ENCODE measurements at regions not wholly inside any gene's neighbourhood (a gene's known extent, or its start where the extent isn't known, plus 50 kb on each side); places are given as distances from the start of the nearest gene placed in this dataset.

GRCh38 chr7:68276725-68277124 is 1280.1 kb downstream of the TYW1 start:
- Histone ChIP-seq H3K9me3 (peaks cover 0 to 23% (median 6%) of the 10 kb centered on the region in 4 donors), H3K27ac (no peak overlapping the region), H3K4me3 (no peak overlapping the region), H3K27me3 (no peaks in the 10 kb centered on the region), H3K4me1 (no peaks in the 10 kb centered on the region), H3K36me3 (no peaks in the 10 kb centered on the region)
- intact Hi-C loops (cut with DNase I; ENCODE audit: low total_unique reads): no loop called here
- TF ChIP-seq POLR2A (IDR thresholded peaks at IDR 0.05) (no peak), EP300 (IDR thresholded peaks at IDR 0.05) (no peak), POLR2AphosphoS5 (IDR thresholded peaks at IDR 0.05) (no peak), CTCF (IDR thresholded peaks at IDR 0.05) (no peak)
- 54 to 71% (median 65%) methylated on average over 7 of the region's 7 CpGs for WGBS, 5 donors
- no peak for DNase-seq

- no peaks in the 10 kb centered on the region for H3K4me1 ChIP-seq
- no peak for DNase-seq
- no peaks in the 10 kb centered on the region for H3K36me3 ChIP-seq
- 47 to 63% (median 57%) methylated on average over 5 to 10 of the region's 10 CpGs for WGBS, 5 donors
- no peak overlapping the region for H3K4me3 ChIP-seq
- no peaks in the 10 kb centered on the region for H3K27me3 ChIP-seq
- peaks cover 0 to 23% (median 6%) of the 10 kb centered on the region in 4 donors for H3K9me3 ChIP-seq
- TF ChIP-seq CTCF (IDR thresholded peaks at IDR 0.05): no peak
- no peak for TF ChIP-seq POLR2AphosphoS5 (IDR thresholded peaks at IDR 0.05)
- no peak for TF ChIP-seq POLR2A (IDR thresholded peaks at IDR 0.05)
- no peak for TF ChIP-seq EP300 (IDR thresholded peaks at IDR 0.05)
- no peak overlapping the region for H3K27ac ChIP-seq
- intact Hi-C loops (cut with DNase I; ENCODE audit: low total_unique reads): no loop called here
These were observed 1283.3 kb downstream of the TYW1 start for GRCh38 chr7:68279827-68280400.

- WGBS, 5 donors: 60 to 87% (median 71%) methylated on average over 3 of the region's 3 CpGs
- TF ChIP-seq EP300 (IDR thresholded peaks at IDR 0.05) (no peak), POLR2AphosphoS5 (IDR thresholded peaks at IDR 0.05) (no peak), POLR2A (IDR thresholded peaks at IDR 0.05) (no peak), CTCF (IDR thresholded peaks at IDR 0.05) (no peak)
These were observed 1284.3 kb downstream of the TYW1 start for GRCh38 chr7:68280931-68281330.

GRCh38 chr7:68288144-68288593 is 1291.5 kb downstream of the TYW1 start:
- H3K9me3 ChIP-seq: peaks cover 0 to 12% (median 5%) of the 10 kb centered on the region in 4 donors
- 47 to 79% (median 66%) methylated on average over 4 of the region's 4 CpGs for WGBS, 5 donors
- H3K36me3 ChIP-seq: no peaks in the 10 kb centered on the region
- no peak overlapping the region for H3K4me3 ChIP-seq
- TF ChIP-seq EP300 (IDR thresholded peaks at IDR 0.05) (no peak), POLR2A (IDR thresholded peaks at IDR 0.05) (no peak), CTCF (IDR thresholded peaks at IDR 0.05) (no peak), POLR2AphosphoS5 (IDR thresholded peaks at IDR 0.05) (no peak)
- no peaks in the 10 kb centered on the region for H3K4me1 ChIP-seq
- intact Hi-C loops (cut with DNase I; ENCODE audit: low total_unique reads): no loop called here
- DNase-seq: no peak
- H3K27me3 ChIP-seq: no peaks in the 10 kb centered on the region
- no peak overlapping the region for H3K27ac ChIP-seq

More at GRCh38 chr7:68280931-68281330, 1284.3 kb downstream of the TYW1 start:
- H3K27ac ChIP-seq: no peak overlapping the region
- H3K4me3 ChIP-seq: no peak overlapping the region
- DNase-seq: no peak
- no peaks in the 10 kb centered on the region for H3K36me3 ChIP-seq
- H3K4me1 ChIP-seq: no peaks in the 10 kb centered on the region
- H3K9me3 ChIP-seq: peaks cover 0 to 23% (median 6%) of the 10 kb centered on the region in 4 donors
- no peaks in the 10 kb centered on the region for H3K27me3 ChIP-seq
- intact Hi-C loops (cut with DNase I; ENCODE audit: low total_unique reads): no loop called here
